OCI-LY7 (cell line): ENCODE measurements at regions not wholly inside any gene's neighbourhood (a gene's known extent, or its start where the extent isn't known, plus 50 kb on each side); places are given as distances from the start of the nearest gene placed in this dataset.

Experiments
- BruUV-seq: library from RNA; stranded (reverse); fragments of 400-500 nt; replicated peaks from 2 replicates; lab custom pipeline; 2021; lab: Mats Ljungman, UMichigan
- CTCF ChIA-PET: fragments of 300-600 bp; sonication (Branson Sonifier 250); formaldehyde crosslinking; loops from one replicate; lab custom pipeline; 2022; ENCODE audit warnings: antibody characterized with exemption; ENCODE audit not compliant: unreplicated experiment; lab: Charles Lee
- POLR2A ChIA-PET: fragments of 300-600 bp; sonication (Branson Sonifier 250); formaldehyde crosslinking; loops from one replicate; lab custom pipeline; 2022; ENCODE audit warnings: antibody characterized with exemption; lab: Charles Lee
- DNase-seq: peaks from one replicate; pipeline ENCODE4 v3.0.0-alpha.2; 2015; ENCODE audit warnings: low spot score
- H2AFZ ChIP-seq: fragments of 200-600 bp; sonication (generic), shearing (Covaris generic); 2 replicates; pipeline ENCODE4 v1.6.1; 2014; ENCODE audit warnings: mild to moderate bottlenecking, antibody characterized with exemption, low read length, moderate library complexity
- H3K27ac ChIP-seq: fragments of 200-600 bp; sonication (generic); 2 replicates; pipeline ENCODE4 v1.5.1; 2014; ENCODE audit warnings: mixed run types, low read depth, mild to moderate bottlenecking, moderate library complexity, low read length, inconsistent platforms; ENCODE audit not compliant: poor library complexity, severe bottlenecking
- H3K36me3 ChIP-seq: fragments of 200-600 bp; sonication (generic); 2 replicates; pipeline ENCODE4 v1.6.1; 2014; ENCODE audit warnings: mild to moderate bottlenecking, antibody characterized with exemption, low read length, moderate library complexity, mixed read lengths; ENCODE audit not compliant: insufficient read depth
- H3K4me1 ChIP-seq: fragments of 200-600 bp; sonication (generic); 2 replicates; pipeline ENCODE4 v1.5.1; 2014; ENCODE audit warnings: mild to moderate bottlenecking, low read length; ENCODE audit not compliant: insufficient read depth, poor library complexity, severe bottlenecking
- H3K4me2 ChIP-seq: fragments of 200-600 bp; sonication (generic); 2 replicates; pipeline ENCODE4 v1.6.1; 2014; ENCODE audit warnings: mild to moderate bottlenecking, low read length
- H3K4me3 ChIP-seq: fragments of 200-600 bp; sonication (generic); 2 replicates; pipeline ENCODE4 v1.5.1; 2014; ENCODE audit warnings: mild to moderate bottlenecking, low read depth, low read length; ENCODE audit not compliant: poor library complexity, severe bottlenecking
- H3K79me2 ChIP-seq: fragments of 200-600 bp; sonication (generic); 2 replicates; pipeline ENCODE4 v1.6.1; 2016; ENCODE audit warnings: low read depth, mild to moderate bottlenecking, low read length, moderate library complexity, mixed read lengths; ENCODE audit not compliant: insufficient read depth
- H3K9me2 ChIP-seq: fragments of 200-600 bp; sonication (generic); 2 replicates; pipeline ENCODE4 v1.6.1; 2016; ENCODE audit warnings: mild to moderate bottlenecking, low read length, mixed read lengths; ENCODE audit not compliant: insufficient read depth
- H3K9me3 ChIP-seq: fragments of 200-600 bp; sonication (generic); 2 replicates; pipeline ENCODE4 v1.6.1; 2014; ENCODE audit warnings: mild to moderate bottlenecking, mixed run types, low read length, mixed read lengths
- H4K20me1 ChIP-seq: fragments of 200-600 bp; sonication (generic); 2 replicates; pipeline ENCODE4 v1.6.1; 2014; ENCODE audit warnings: mild to moderate bottlenecking, antibody characterized with exemption, low read length, moderate library complexity, mixed read lengths; ENCODE audit not compliant: insufficient read depth
- EZH2phosphoT487 ChIP-seq: fragments of 200-600 bp; sonication (generic); IDR thresholded peaks from 2 replicates; pipeline ENCODE4 v1.6.1; 2018; ENCODE audit warnings: low read depth, borderline replicate concordance, mild to moderate bottlenecking, mixed run types, antibody characterized with exemption, low read length, moderate library complexity, mixed read lengths
- intact Hi-C: fragments of 100-400 bp; cut with micrococcal nuclease; formaldehyde crosslinking; loops from one replicate; pipeline ENCODE4 v1.10.0; 2022; ENCODE audit not compliant: unreplicated experiment
- TF ChIP-seq, protein P1 (sequence below): fragments of 200-600 bp; sonication (generic); conservative IDR thresholded peaks from 2 replicates; pipeline ENCODE4 v1.5.1; 2014; ENCODE audit warnings: mild to moderate bottlenecking, antibody characterized with exemption, low read length, moderate library complexity, mixed read lengths

DNA sequence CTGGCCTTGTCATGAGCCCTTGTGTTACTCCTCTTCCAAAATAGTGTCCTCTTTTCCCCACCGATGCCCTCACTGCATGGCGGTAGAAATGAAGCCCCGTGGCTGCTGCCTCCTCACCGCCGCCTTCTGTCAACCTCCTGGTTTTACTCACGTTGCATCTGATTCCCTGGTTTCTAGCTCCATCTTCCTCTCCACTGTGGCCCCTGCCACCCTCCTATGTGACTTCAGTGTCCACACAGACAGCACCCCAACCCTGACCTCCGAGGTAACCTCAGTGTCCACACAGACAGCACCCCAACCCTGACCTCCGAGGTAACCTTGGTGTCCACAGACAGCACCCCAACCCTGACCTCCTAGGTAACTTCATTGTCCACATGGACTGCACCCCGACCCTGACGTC is 122.8 kb upstream of the THBS2 start:
- Histone ChIP-seq H3K9me2 (no peaks in the 10 kb centered on the region), H3K27ac (no peak overlapping the region), H3K4me1 (no peaks in the 10 kb centered on the region), H3K4me2 (no peak overlapping the region), H3K79me2 (no peaks in the 10 kb centered on the region), H3K9me3 (peaks cover 8% of the 10 kb centered on the region; the same call in 1 of the 2 replicates), H2AFZ (no peak overlapping the region), H4K20me1 (no peaks in the 10 kb centered on the region), H3K36me3 (no peaks in the 10 kb centered on the region), H3K4me3 (no peak overlapping the region)
- no TSS peak for BruUV-seq
- no peak for DNase-seq
- no peak for TF ChIP-seq EZH2phosphoT487
- TF ChIP-seq, protein P1, sequence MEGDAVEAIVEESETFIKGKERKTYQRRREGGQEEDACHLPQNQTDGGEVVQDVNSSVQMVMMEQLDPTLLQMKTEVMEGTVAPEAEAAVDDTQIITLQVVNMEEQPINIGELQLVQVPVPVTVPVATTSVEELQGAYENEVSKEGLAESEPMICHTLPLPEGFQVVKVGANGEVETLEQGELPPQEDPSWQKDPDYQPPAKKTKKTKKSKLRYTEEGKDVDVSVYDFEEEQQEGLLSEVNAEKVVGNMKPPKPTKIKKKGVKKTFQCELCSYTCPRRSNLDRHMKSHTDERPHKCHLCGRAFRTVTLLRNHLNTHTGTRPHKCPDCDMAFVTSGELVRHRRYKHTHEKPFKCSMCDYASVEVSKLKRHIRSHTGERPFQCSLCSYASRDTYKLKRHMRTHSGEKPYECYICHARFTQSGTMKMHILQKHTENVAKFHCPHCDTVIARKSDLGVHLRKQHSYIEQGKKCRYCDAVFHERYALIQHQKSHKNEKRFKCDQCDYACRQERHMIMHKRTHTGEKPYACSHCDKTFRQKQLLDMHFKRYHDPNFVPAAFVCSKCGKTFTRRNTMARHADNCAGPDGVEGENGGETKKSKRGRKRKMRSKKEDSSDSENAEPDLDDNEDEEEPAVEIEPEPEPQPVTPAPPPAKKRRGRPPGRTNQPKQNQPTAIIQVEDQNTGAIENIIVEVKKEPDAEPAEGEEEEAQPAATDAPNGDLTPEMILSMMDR: no peak
- ChIA-PET CTCF (no interaction called here), POLR2A (no interaction called here)
- intact Hi-C loops: no loop called here

GRCh38 chr6:169372589-169372988 is 118.9 kb upstream of the THBS2 start:
- Histone ChIP-seq H3K9me2 (no peaks in the 10 kb centered on the region), H3K9me3 (peaks cover 8% of the 10 kb centered on the region; the same call in 1 of the 2 replicates), H3K27ac (no peak overlapping the region), H3K36me3 (no peaks in the 10 kb centered on the region), H2AFZ (no peak overlapping the region), H3K4me2 (no peak overlapping the region), H3K4me3 (no peak overlapping the region), H3K4me1 (no peaks in the 10 kb centered on the region), H4K20me1 (no peaks in the 10 kb centered on the region), H3K79me2 (no peaks in the 10 kb centered on the region)
- POLR2A ChIA-PET: no interaction called here
- no peak for TF ChIP-seq EZH2phosphoT487
- TF ChIP-seq, protein P1: no peak
- DNase-seq: no peak
- no TSS peak for BruUV-seq
- CTCF ChIA-PET: no interaction called here
- intact Hi-C loops: no loop called here

- ChIA-PET CTCF (no interaction called here), POLR2A (interaction anchor here (0.6 kb wide), 1 partner anchor 960 kb away, joined by 3 read pairs; no protein-coding TSS in a partner anchor)
- Histone ChIP-seq H3K79me2 (no peaks in the 10 kb centered on the region), H3K27ac (no peak overlapping the region), H3K36me3 (no peaks in the 10 kb centered on the region), H2AFZ (no peak overlapping the region), H3K4me2 (no peak overlapping the region), H3K4me3 (no peak overlapping the region), H4K20me1 (no peaks in the 10 kb centered on the region), H3K9me3 (peaks cover 8% of the 10 kb centered on the region; the same call in 1 of the 2 replicates), H3K4me1 (no peaks in the 10 kb centered on the region), H3K9me2 (no peaks in the 10 kb centered on the region)
- intact Hi-C loops: no loop called here
- no TSS peak for BruUV-seq
- DNase-seq: no peak
- TF ChIP-seq, protein P1: no peak
- no peak for TF ChIP-seq EZH2phosphoT487
Observed at GRCh38 chr6:169371344-169372127, 117.9 kb upstream of the THBS2 start.
